ENCODE measurements at regions not wholly inside any gene's neighbourhood (a gene's known extent, or its start where the extent isn't known, plus 50 kb on each side); places are given as distances from the start of the nearest gene placed in this dataset.
A peak's percentile ranks its signal among the peaks of the same experiment; 100 is the strongest.

DNA sequence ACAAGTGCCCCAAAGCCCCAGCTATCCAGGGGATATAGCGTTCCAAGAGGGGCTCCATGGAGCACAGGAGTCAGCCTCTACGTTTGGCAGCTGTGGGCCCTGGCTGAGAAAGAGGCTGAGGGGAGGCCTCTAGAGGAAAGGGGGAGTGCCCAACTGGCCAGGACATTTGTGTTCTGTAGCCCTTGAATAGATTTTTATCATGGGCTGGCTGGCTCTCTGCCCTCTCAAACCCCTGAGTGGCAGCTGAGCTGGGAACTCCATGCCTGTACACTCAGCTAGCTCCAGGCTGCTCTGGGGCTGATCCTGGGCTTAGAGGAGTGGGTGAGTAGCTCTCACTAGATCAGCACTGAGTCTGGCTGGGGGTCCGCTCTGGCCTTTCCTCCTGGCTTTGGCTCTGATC is 285.0 kb downstream of the ZSWIM6 start:
- H3K4me3 Mint-ChIP-seq: no peak overlapping the region
- no peak for ATAC-seq (ENCODE audit: low read depth)
- H3K36me3 Mint-ChIP-seq: no peaks in the 10 kb centered on the region
- H3K4me1 Mint-ChIP-seq: no peaks in the 10 kb centered on the region
- H3K27ac Mint-ChIP-seq: no peak overlapping the region
- H3K27me3 Mint-ChIP-seq: peaks cover 11% of the 10 kb centered on the region
- no peak for DNase-seq
- POLR2A ChIA-PET: no interaction called here
- H3K9me3 Mint-ChIP-seq: no peaks in the 10 kb centered on the region

DNA sequence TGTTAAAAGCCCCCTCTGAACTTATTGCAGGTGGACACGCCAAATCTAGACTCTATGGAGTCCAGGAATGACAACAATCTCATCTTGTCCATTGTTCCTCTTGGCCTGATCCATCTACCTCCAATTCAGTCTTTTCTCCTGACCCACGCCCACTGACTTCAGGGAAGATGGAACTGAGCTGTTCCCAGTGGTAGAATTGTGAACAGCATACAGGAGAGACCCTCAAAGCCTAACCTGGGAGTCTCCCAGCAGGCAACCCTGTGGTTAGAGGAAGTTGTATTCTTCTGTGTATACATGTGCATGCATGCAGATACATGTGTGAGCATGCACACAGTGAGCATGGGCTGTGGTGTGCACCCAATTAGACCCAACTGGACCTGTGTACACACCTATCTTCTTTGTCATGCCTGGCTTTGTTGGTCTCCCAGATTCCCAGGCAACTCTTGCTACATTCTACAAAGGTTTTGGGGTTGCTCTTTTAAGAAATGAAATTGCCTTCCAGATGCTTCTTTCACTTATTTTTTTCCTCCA is 286.0 kb downstream of the ZSWIM6 start:
- H3K9me3 Mint-ChIP-seq: no peaks in the 10 kb centered on the region
- no peaks in the 10 kb centered on the region for H3K4me1 Mint-ChIP-seq

GRCh38 chr5:61618577-61618976 is 286.5 kb downstream of the ZSWIM6 start:
- no peaks in the 10 kb centered on the region for H3K4me1 Mint-ChIP-seq
- ATAC-seq (ENCODE audit: low read depth): no peak
- no peak overlapping the region for H3K4me3 Mint-ChIP-seq
- no peak for DNase-seq
- no peak overlapping the region for H3K27ac Mint-ChIP-seq
- no peaks in the 10 kb centered on the region for H3K36me3 Mint-ChIP-seq
- peaks cover 19% of the 10 kb centered on the region for H3K27me3 Mint-ChIP-seq
- no peaks in the 10 kb centered on the region for H3K9me3 Mint-ChIP-seq
- POLR2A ChIA-PET: no interaction called here

More for the DNA sequence above, 286.0 kb downstream of the ZSWIM6 start:
- DNase-seq (no peak), ATAC-seq (ENCODE audit: low read depth) (no peak)
- H3K27ac Mint-ChIP-seq: no peak overlapping the region
- POLR2A ChIA-PET: no interaction called here
- no peaks in the 10 kb centered on the region for H3K36me3 Mint-ChIP-seq
- H3K4me3 Mint-ChIP-seq: no peak overlapping the region
- peaks cover 19% of the 10 kb centered on the region for H3K27me3 Mint-ChIP-seq

GRCh38 chr5:61619289-61619688 is 287.2 kb downstream of the ZSWIM6 start:
- Mint-ChIP-seq H3K27ac (no peak overlapping the region), H3K4me1 (no peaks in the 10 kb centered on the region), H3K9me3 (no peaks in the 10 kb centered on the region), H3K36me3 (no peaks in the 10 kb centered on the region), H3K27me3 (peaks cover 18% of the 10 kb centered on the region), H3K4me3 (no peak overlapping the region)
- POLR2A ChIA-PET: no interaction called here
- no peak for ATAC-seq (ENCODE audit: low read depth)
- no peak for DNase-seq

GRCh38 chr5:61619777-61620518 is 287.9 kb downstream of the ZSWIM6 start:
- POLR2A ChIA-PET: no interaction called here
- Mint-ChIP-seq H3K36me3 (no peaks in the 10 kb centered on the region), H3K9me3 (no peaks in the 10 kb centered on the region), H3K27me3 (peaks cover 25% of the 10 kb centered on the region), H3K4me3 (no peak overlapping the region), H3K4me1 (no peaks in the 10 kb centered on the region), H3K27ac (no peak overlapping the region)
- DNase-seq (no peak), ATAC-seq (ENCODE audit: low read depth) (no peak)

GRCh38 chr5:61620699-61621182 is 288.7 kb downstream of the ZSWIM6 start:
- no peak overlapping the region for H3K4me3 Mint-ChIP-seq
- no peaks in the 10 kb centered on the region for H3K36me3 Mint-ChIP-seq
- H3K4me1 Mint-ChIP-seq: no peaks in the 10 kb centered on the region
- no peak for DNase-seq
- POLR2A ChIA-PET: no interaction called here
- ATAC-seq (ENCODE audit: low read depth): no peak
- H3K27me3 Mint-ChIP-seq: peaks cover 31% of the 10 kb centered on the region
- H3K27ac Mint-ChIP-seq: no peak overlapping the region
- H3K9me3 Mint-ChIP-seq: no peaks in the 10 kb centered on the region

GRCh38 chr5:61621202-61621650 is 289.2 kb downstream of the ZSWIM6 start:
- ATAC-seq (ENCODE audit: low read depth) (no peak), DNase-seq (no peak)
- Mint-ChIP-seq H3K9me3 (no peaks in the 10 kb centered on the region), H3K36me3 (no peaks in the 10 kb centered on the region), H3K4me3 (no peak overlapping the region), H3K27me3 (peaks cover 31% of the 10 kb centered on the region), H3K4me1 (no peaks in the 10 kb centered on the region), H3K27ac (no peak overlapping the region)
- POLR2A ChIA-PET: no interaction called here

- no peaks in the 10 kb centered on the region for H3K36me3 Mint-ChIP-seq
- ATAC-seq (ENCODE audit: low read depth): no peak
- no peaks in the 10 kb centered on the region for H3K9me3 Mint-ChIP-seq
- no peak overlapping the region for H3K4me3 Mint-ChIP-seq
- DNase-seq: no peak
- POLR2A ChIA-PET: no interaction called here
- H3K4me1 Mint-ChIP-seq: peaks cover 1% of the 10 kb centered on the region
- H3K27me3 Mint-ChIP-seq: peaks cover 39% of the 10 kb centered on the region
- no peak overlapping the region for H3K27ac Mint-ChIP-seq
Observed at GRCh38 chr5:61622156-61622555, 290.1 kb downstream of the ZSWIM6 start.

DNA sequence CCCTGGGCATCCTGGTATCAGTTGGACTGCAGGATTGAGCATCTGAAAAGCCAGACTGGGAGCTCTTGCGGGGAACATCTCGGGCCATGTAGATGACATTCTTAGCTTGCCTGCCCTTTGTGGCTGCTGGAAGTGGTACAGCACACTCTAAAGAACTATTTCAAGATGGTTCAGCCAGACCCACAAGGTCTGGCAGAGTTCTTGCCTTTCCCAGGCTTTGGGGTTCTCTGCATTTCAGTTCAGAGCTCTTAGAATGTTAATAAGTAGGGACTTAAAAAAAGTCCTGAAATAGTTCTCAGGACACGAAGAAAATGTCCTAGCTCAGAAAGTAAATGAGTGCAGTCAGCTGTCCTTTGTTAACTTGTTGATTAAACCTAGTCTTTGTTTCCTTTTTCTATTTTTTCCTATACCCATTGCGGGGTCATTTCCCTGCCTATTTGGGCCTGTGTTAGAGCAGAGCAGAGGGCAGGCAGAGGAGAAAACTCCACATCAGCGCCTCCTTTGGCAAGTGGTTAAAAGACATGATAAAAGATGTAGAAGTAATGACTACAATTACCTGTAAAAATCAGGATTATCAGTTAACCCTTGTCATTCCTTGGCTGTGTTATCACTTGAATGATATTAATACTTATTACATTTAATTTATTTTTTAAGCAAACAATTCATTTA is 291.5 kb downstream of the ZSWIM6 start:
- no peak for DNase-seq
- H3K27me3 Mint-ChIP-seq: peaks cover 50% of the 10 kb centered on the region

DNA sequence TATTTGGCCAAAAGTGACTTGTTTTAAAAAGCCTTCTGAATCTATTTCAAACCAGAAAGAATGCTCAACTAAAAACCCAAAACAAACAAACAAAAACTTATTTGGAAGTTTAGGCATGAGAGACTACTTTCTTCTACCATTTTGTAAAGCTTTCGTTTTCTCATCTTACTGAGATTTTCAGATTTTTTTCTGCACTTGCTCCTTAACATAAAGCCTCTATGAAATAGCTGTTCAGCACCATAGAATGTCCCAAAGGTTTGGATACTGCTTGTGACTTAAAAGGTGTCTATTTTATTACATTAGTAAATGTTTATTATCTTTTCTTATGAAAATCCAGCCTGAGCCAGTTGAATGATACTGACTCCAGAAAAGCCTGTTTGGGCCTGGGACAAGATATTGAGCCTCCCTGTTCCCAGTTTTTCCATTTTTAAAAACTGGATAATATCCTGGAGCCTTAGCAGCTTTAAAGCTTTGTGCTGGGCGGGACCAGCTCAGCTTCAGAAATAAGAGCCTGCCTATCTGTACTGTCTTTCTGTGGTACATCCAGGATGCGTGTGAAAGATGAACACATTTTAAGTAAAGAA is 292.6 kb downstream of the ZSWIM6 start:
- H3K4me3 Mint-ChIP-seq: no peak overlapping the region
- no peak overlapping the region for H3K27ac Mint-ChIP-seq
- H3K27me3 Mint-ChIP-seq: peaks cover 52% of the 10 kb centered on the region
- no peaks in the 10 kb centered on the region for H3K36me3 Mint-ChIP-seq
- DNase-seq (no peak), ATAC-seq (ENCODE audit: low read depth) (no peak)
- H3K4me1 Mint-ChIP-seq: peaks cover 1% of the 10 kb centered on the region
- peaks cover 2% of the 10 kb centered on the region for H3K9me3 Mint-ChIP-seq
- POLR2A ChIA-PET: no interaction called here

More for the DNA sequence above, 291.5 kb downstream of the ZSWIM6 start:
- POLR2A ChIA-PET: no interaction called here
- ATAC-seq (ENCODE audit: low read depth): no peak
- no peak overlapping the region for H3K4me3 Mint-ChIP-seq
- H3K4me1 Mint-ChIP-seq: peaks cover 1% of the 10 kb centered on the region
- H3K27ac Mint-ChIP-seq: no peak overlapping the region
- H3K36me3 Mint-ChIP-seq: no peaks in the 10 kb centered on the region
- H3K9me3 Mint-ChIP-seq: peaks cover 2% of the 10 kb centered on the region

DNA sequence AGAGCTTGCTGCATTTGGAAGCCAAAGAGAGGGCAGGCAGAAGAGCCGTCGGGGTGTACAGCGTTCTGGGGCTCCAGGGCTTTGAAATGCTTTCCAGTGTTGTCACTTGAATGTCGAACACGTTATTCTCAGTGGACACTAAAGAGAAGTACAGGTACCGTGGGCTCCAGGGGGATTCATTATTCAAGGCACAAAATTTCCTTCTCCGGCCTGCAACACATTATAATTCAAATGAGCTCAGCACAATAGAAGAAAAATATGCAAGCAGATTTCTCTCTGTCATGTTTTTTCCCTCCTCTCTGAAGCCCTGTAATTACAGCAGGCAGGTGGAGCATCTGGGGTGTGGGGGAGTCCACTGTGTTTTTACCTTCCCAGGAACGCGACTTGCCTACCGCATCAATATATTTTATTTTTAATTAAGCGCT is 293.1 kb downstream of the ZSWIM6 start:
- DNase-seq (no peak), ATAC-seq (ENCODE audit: low read depth) (no peak)
- POLR2A ChIA-PET: no interaction called here
- H3K4me1 Mint-ChIP-seq: peaks cover 1% of the 10 kb centered on the region
- peaks cover 2% of the 10 kb centered on the region for H3K36me3 Mint-ChIP-seq
- H3K4me3 Mint-ChIP-seq: no peak overlapping the region
- peaks cover 2% of the 10 kb centered on the region for H3K9me3 Mint-ChIP-seq
- H3K27ac Mint-ChIP-seq: no peak overlapping the region
- peaks cover 52% of the 10 kb centered on the region for H3K27me3 Mint-ChIP-seq

DNA sequence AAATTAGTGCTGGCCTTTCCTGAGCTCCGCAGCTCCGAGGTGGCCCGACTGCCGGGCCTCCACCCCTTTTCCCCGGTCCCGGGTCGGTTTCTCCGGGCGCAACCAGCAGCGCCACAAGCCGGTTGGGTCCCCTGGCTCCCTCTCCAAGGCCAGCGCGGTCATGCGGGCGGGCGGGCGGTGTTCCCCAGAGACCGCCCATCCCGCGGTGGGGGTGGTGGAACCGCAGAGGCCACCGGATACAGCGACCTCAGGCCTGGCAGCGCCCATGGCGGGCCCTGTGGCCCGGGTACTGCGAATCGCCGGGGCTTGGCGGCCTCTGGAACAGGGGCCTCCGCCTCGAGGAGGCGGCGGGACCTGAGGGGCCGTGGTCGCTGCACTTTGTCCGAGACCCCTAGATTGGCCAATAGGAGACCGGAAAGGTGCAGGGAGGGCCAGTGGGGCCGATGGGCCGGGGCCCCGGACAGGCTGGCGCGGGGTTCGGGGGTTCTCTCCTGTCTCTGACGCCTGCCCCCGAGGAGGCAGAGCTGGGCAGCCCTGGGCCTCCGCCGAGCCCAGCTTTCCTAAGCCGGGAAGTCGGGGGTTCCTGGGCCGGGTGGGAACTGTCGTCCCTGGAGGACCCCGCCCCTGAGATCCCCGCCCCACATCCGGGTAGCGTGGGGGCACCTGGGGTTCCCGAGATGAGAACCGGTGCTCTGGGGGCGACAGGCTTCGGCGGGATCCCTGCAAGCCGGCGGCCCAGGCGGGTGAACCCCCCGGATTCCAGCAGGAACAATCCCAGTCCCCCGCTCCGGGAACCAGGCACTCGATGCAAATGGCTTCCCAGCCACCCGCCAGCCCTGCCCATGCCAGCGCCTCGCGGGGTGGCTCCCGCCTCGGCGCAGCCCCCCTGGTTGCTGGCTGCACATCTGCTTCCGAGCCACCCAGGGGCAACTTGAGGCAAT is 293.9 kb downstream of the ZSWIM6 start:
- ATAC-seq (ENCODE audit: low read depth): no peak
- Mint-ChIP-seq H3K27me3 (peaks cover 54% of the 10 kb centered on the region), H3K36me3 (peaks cover 2% of the 10 kb centered on the region), H3K9me3 (peaks cover 2% of the 10 kb centered on the region), H3K4me1 (peaks cover 1% of the 10 kb centered on the region), H3K4me3 (peak overlapping the region; percentile 16), H3K27ac (no peak overlapping the region)
- POLR2A ChIA-PET: no interaction called here
- DNase-seq: peak; percentile 55
